ENCODE measurements at regions not wholly inside any gene's neighbourhood (a gene's known extent, or its start where the extent isn't known, plus 50 kb on each side); places are given as distances from the start of the nearest gene placed in this dataset.

DNA sequence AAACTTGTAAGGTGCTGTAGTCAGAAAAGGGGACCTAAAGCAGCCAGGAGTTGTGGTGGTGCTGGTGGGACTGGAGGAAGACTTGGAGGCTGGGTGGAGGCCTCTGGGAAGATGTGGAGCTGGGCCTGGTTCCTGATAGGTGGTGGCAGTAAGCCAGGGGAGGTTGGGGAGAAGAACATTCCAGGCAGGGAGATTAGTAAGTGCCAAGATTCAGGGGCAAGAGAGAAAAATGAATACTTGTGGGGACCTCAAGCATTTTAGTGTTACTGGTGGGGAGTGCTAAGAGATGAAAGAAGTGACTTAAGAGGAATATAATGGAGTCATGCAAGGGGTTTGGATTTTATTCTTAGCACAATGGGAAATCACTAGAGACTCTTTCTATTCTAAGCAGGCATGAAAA lies 79.0 kb upstream of the B3GAT2 start:
- TF ChIP-seq POLR2A (IDR thresholded peaks at IDR 0.05), result no peak
- TF ChIP-seq, protein P1, sequence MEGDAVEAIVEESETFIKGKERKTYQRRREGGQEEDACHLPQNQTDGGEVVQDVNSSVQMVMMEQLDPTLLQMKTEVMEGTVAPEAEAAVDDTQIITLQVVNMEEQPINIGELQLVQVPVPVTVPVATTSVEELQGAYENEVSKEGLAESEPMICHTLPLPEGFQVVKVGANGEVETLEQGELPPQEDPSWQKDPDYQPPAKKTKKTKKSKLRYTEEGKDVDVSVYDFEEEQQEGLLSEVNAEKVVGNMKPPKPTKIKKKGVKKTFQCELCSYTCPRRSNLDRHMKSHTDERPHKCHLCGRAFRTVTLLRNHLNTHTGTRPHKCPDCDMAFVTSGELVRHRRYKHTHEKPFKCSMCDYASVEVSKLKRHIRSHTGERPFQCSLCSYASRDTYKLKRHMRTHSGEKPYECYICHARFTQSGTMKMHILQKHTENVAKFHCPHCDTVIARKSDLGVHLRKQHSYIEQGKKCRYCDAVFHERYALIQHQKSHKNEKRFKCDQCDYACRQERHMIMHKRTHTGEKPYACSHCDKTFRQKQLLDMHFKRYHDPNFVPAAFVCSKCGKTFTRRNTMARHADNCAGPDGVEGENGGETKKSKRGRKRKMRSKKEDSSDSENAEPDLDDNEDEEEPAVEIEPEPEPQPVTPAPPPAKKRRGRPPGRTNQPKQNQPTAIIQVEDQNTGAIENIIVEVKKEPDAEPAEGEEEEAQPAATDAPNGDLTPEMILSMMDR (IDR thresholded peaks at IDR 0.05), result no peak

Measured in body of pancreas (tissue), 4 donors.